GM23338 (cell line): ENCODE measurements at regions not wholly inside any gene's neighbourhood (a gene's known extent, or its start where the extent isn't known, plus 50 kb on each side); places are given as distances from the start of the nearest gene placed in this dataset.

Experiments
- ATAC-seq: fragments of 200-7000 bp; cut with Tn5 transposase; 3 replicates; pipeline ENCODE4 v1.9.1; 2020
- DNase-seq: peaks from one replicate; pipeline ENCODE4 v3.0.0-alpha.2; 2015; ENCODE audit warnings: low spot score
- H2AFZ ChIP-seq: fragments of 200-600 bp; sonication (generic); 2 replicates; pipeline ENCODE4 v1.8.0; 2016; ENCODE audit warnings: antibody characterized with exemption, mild to moderate bottlenecking, moderate library complexity
- H3F3A ChIP-seq: fragments of 200-600 bp; sonication (generic); replicated peaks from 2 replicates; pipeline ENCODE4 v1.8.0; 2017; ENCODE audit warnings: antibody characterized with exemption, mixed run types, low read depth
- H3K27ac ChIP-seq: fragments of 200-600 bp; sonication (generic); 2 replicates; pipeline ENCODE4 v1.6.1; 2016; ENCODE audit warnings: low read depth
- H3K27me3 ChIP-seq: fragments of 200-600 bp; sonication (generic); 2 replicates; pipeline ENCODE4 v1.8.0; 2016; ENCODE audit warnings: mild to moderate bottlenecking, mixed run types, moderate library complexity; ENCODE audit not compliant: insufficient read depth
- H3K36me3 ChIP-seq: fragments of 200-600 bp; sonication (generic); 2 replicates; pipeline ENCODE4 v1.8.0; 2016; ENCODE audit warnings: mild to moderate bottlenecking; ENCODE audit not compliant: insufficient read depth
- H3K4me1 ChIP-seq: fragments of 200-600 bp; sonication (generic); 2 replicates; pipeline ENCODE4 v1.8.0; 2016; ENCODE audit warnings: mild to moderate bottlenecking, moderate library complexity; ENCODE audit not compliant: insufficient read depth
- H3K4me2 ChIP-seq: fragments of 200-600 bp; sonication (generic); 2 replicates; pipeline ENCODE4 v1.7.1; 2017; ENCODE audit warnings: mixed run types
- H3K4me3 ChIP-seq: fragments of 200-600 bp; sonication (generic); 2 replicates; pipeline ENCODE4 v1.6.1; 2016; ENCODE audit warnings: mixed run types
- H3K79me2 ChIP-seq: fragments of 200-600 bp; sonication (generic); replicated peaks from 2 replicates; pipeline ENCODE4 v1.8.0; 2017; ENCODE audit warnings: mild to moderate bottlenecking; ENCODE audit not compliant: insufficient read depth
- H3K9me2 ChIP-seq: fragments of 200-600 bp; sonication (generic); 2 replicates; pipeline ENCODE4 v1.8.0; 2017; ENCODE audit not compliant: insufficient read depth
- H4K20me1 ChIP-seq: fragments of 200-600 bp; sonication (generic); replicated peaks from 2 replicates; pipeline ENCODE4 v1.8.0; 2017; ENCODE audit warnings: mild to moderate bottlenecking; ENCODE audit not compliant: insufficient read depth
- H3K27ac Mint-ChIP-seq: 2 replicates; pipeline ENCODE4 v1.8.0; 2020; ENCODE audit warnings: inconsistent platforms, mild to moderate bottlenecking, moderate library complexity, mixed read lengths
- H3K27me3 Mint-ChIP-seq: 3 replicates; pipeline ENCODE4 v1.8.0; 2022; ENCODE audit warnings: low read depth, mild to moderate bottlenecking, moderate library complexity, mixed read lengths, inconsistent platforms; ENCODE audit not compliant: insufficient read depth, poor library complexity
- H3K36me3 Mint-ChIP-seq: 3 replicates; pipeline ENCODE4 v1.8.0; 2021; ENCODE audit warnings: low read depth, mild to moderate bottlenecking, inconsistent platforms, moderate library complexity, mixed read lengths
- H3K4me1 Mint-ChIP-seq: 3 replicates; pipeline ENCODE4 v1.8.0; 2020; ENCODE audit warnings: mild to moderate bottlenecking, inconsistent platforms, mixed read lengths
- H3K4me3 Mint-ChIP-seq: 3 replicates; pipeline ENCODE4 v1.8.0; 2021; ENCODE audit warnings: moderate library complexity, mild to moderate bottlenecking, inconsistent platforms, mixed read lengths
- H3K9me3 Mint-ChIP-seq: 3 replicates; pipeline ENCODE4 v1.8.0; 2020; ENCODE audit warnings: moderate library complexity, mild to moderate bottlenecking, inconsistent platforms, mixed read lengths
- CREB1 ChIP-seq: fragments of 250-450 bp; sonication (Bioruptor Pico); IDR thresholded peaks from 2 replicates; pipeline ENCODE4 v1.5.0; 2020; ENCODE audit warnings: low read depth, mild to moderate bottlenecking, moderate library complexity
- EZH2 ChIP-seq: fragments of 200-600 bp; sonication (generic); IDR thresholded peaks from one replicate; pipeline ENCODE4 v1.8.0; 2017; ENCODE audit warnings: antibody characterized with exemption, mild to moderate bottlenecking, low read depth; ENCODE audit not compliant: unreplicated experiment
- EZH2phosphoT487 ChIP-seq: fragments of 200-600 bp; sonication (generic); IDR thresholded peaks from one replicate; pipeline ENCODE4 v1.8.1; 2018; ENCODE audit warnings: antibody characterized with exemption; ENCODE audit not compliant: unreplicated experiment
- NANOG ChIP-seq: IDR thresholded peaks from 2 replicates; pipeline ENCODE4 v1.6.1; 2016; ENCODE audit warnings: antibody characterized with exemption, borderline replicate concordance
- POLR2AphosphoS5 ChIP-seq: IDR thresholded peaks from 2 replicates; pipeline ENCODE4 v1.6.1; 2016; ENCODE audit warnings: antibody characterized with exemption, low read depth
- REST ChIP-seq: IDR thresholded peaks from one replicate; pipeline ENCODE4 v1.6.1; 2018; ENCODE audit warnings: antibody characterized with exemption; ENCODE audit not compliant: unreplicated experiment
- STAT1 ChIP-seq: IDR thresholded peaks from one replicate; pipeline ENCODE4 v1.6.1; 2016; ENCODE audit warnings: antibody characterized with exemption; ENCODE audit not compliant: unreplicated experiment
- ZNF114 ChIP-seq: fragments of 250-450 bp; sonication (Bioruptor Pico); IDR thresholded peaks from 2 replicates; pipeline ENCODE4 v1.5.0; 2020; ENCODE audit warnings: mild to moderate bottlenecking, moderate library complexity
- ZNF462 ChIP-seq: fragments of 250-450 bp; sonication (Bioruptor Pico); IDR thresholded peaks from 2 replicates; pipeline ENCODE4 v1.5.0; 2020; ENCODE audit warnings: mild to moderate bottlenecking, moderate library complexity

GRCh38 chr5:38716516-38716915, 129.3 kb upstream of the OSMR start:
- Mint-ChIP-seq H3K4me3 (no peak overlapping the region), H3K27ac (no peak overlapping the region), H3K4me1 (no peaks in the 10 kb centered on the region), H3K9me3 (no peaks in the 10 kb centered on the region), H3K27me3 (no peaks in the 10 kb centered on the region), H3K36me3 (no peaks in the 10 kb centered on the region)
- H3K4me1 ChIP-seq = no peaks in the 10 kb centered on the region
- no peaks in the 10 kb centered on the region for H3F3A ChIP-seq
- no peak overlapping the region for H3K27ac ChIP-seq
- TF ChIP-seq POLR2AphosphoS5 (no peak), ZNF462 (no peak)
- no peak overlapping the region for H2AFZ ChIP-seq
- no peaks in the 10 kb centered on the region for H4K20me1 ChIP-seq
- ATAC-seq (no peak), DNase-seq (no peak)
- peaks cover 4% of the 10 kb centered on the region; the same call in 1 of the 2 replicates for H3K9me2 ChIP-seq
- H3K4me3 ChIP-seq = no peak overlapping the region
- no peaks in the 10 kb centered on the region for H3K27me3 ChIP-seq
- H3K36me3 ChIP-seq = no peaks in the 10 kb centered on the region
- H3K4me2 ChIP-seq = no peak overlapping the region
- no peaks in the 10 kb centered on the region for H3K79me2 ChIP-seq

GRCh38 chr5:38718771-38719391, 126.9 kb upstream of the OSMR start:
- DNase-seq = no peak
- Histone ChIP-seq H3K9me2 (peaks cover 4% of the 10 kb centered on the region; the same call in 1 of the 2 replicates), H3F3A (no peaks in the 10 kb centered on the region), H3K4me3 (no peak overlapping the region), H3K36me3 (no peaks in the 10 kb centered on the region), H4K20me1 (no peaks in the 10 kb centered on the region), H3K27me3 (no peaks in the 10 kb centered on the region), H3K4me2 (no peak overlapping the region), H3K4me1 (no peaks in the 10 kb centered on the region), H2AFZ (no peak overlapping the region), H3K79me2 (no peaks in the 10 kb centered on the region), H3K27ac (no peak overlapping the region)
- Mint-ChIP-seq H3K36me3 (no peaks in the 10 kb centered on the region), H3K4me3 (no peak overlapping the region), H3K27me3 (no peaks in the 10 kb centered on the region), H3K4me1 (no peaks in the 10 kb centered on the region; the same call in none of the 3 replicates), H3K9me3 (no peaks in the 10 kb centered on the region), H3K27ac (no peak overlapping the region; the same call in 1 of the 2 replicates)
- TF ChIP-seq POLR2AphosphoS5 (no peak), REST (no peak), NANOG (no peak), STAT1 (no peak), EZH2 (no peak), EZH2phosphoT487 (no peak), ZNF114 (no peak), CREB1 (CRISPR knock-in tag) (no peak)
- ATAC-seq = no peak
